HepG2 (cell line): ENCODE measurements at regions not wholly inside any gene's neighbourhood (a gene's known extent, or its start where the extent isn't known, plus 50 kb on each side); places are given as distances from the start of the nearest gene placed in this dataset.

ENCODE experiments used
- ATAC-seq: fragments of 200-7000 bp; cut with Tn5 transposase; 3 replicates; pipeline ENCODE4 v1.9.1; 2020; ENCODE audit warnings: mild to moderate bottlenecking, moderate library complexity
- BruUV-seq: library from RNA; stranded (reverse); fragments of 400-500 nt; replicated peaks from 2 replicates; lab custom pipeline; 2021; lab: Mats Ljungman, UMichigan
- CTCF ChIA-PET: fragments of 300-600 bp; formaldehyde crosslinking; extraction: SDS; loops from one replicate; lab custom pipeline; 2021; ENCODE audit warnings: low total read pairs, inconsistent platforms, low intra/inter-chr PET ratio; lab: Yijun Ruan, JAX
- POLR2A ChIA-PET: fragments of 350-600 bp; sonication (Branson Sonifier 250); formaldehyde crosslinking; loops from one replicate; lab custom pipeline; 2020; ENCODE audit warnings: antibody characterized with exemption, inconsistent platforms; lab: Yijun Ruan, JAX
- DNase-seq: peaks from one replicate; pipeline ENCODE4 v3.0.0-alpha.2; 2015; ENCODE audit warnings: low spot score
- FAIRE-seq: peaks from 3 replicates; lab custom pipeline; 2011; peaks lifted over from hg19 to GRCh38; lab: Jason Lieb, UNC
- H2AFZ ChIP-seq: one replicate; pipeline ENCODE4 v1.6.1; 2011; ENCODE audit warnings: low read length, inconsistent platforms
- H3K27ac ChIP-seq: fragments of 300-600 bp; 3 replicates; pipeline ENCODE4 v1.8.0; 2011; ENCODE audit warnings: mixed run types, mild to moderate bottlenecking, mixed read lengths, low read length, inconsistent platforms; ENCODE audit not compliant: insufficient read depth; ENCODE audit errors: extremely low read length
- H3K27me3 ChIP-seq, 2 experiments: fragments of 200-600 bp in 1 of 2; 2 replicates in 1 of 2; 3 replicates in 1 of 2; pipeline versions ENCODE4 v1.6.0 to v1.8.0; 2011; ENCODE audit warnings: low read length in 2 of 2, mild to moderate bottlenecking in 2 of 2, moderate library complexity in 2 of 2, inconsistent platforms in 1 of 2; ENCODE audit not compliant: insufficient read depth in 2 of 2, control insufficient read depth in 1 of 2
- H3K36me3 ChIP-seq, 2 experiments: fragments of 200-600 bp in 1 of 2; replicated peaks in 1 of 2; 2 replicates in 1 of 2; 3 replicates in 1 of 2; pipeline versions ENCODE4 v1.5.1 to v1.8.0; 2011; ENCODE audit warnings: low read length in 2 of 2, inconsistent platforms in 1 of 2; ENCODE audit not compliant: insufficient read depth in 2 of 2, control insufficient read depth in 1 of 2
- H3K4me1 ChIP-seq: 2 replicates; pipeline ENCODE4 v1.5.1; 2012; ENCODE audit warnings: low read length, inconsistent platforms; ENCODE audit not compliant: insufficient read depth
- H3K4me2 ChIP-seq: 2 replicates; pipeline ENCODE4 v1.6.0; 2011; ENCODE audit warnings: low read depth, low read length, inconsistent platforms
- H3K4me3 ChIP-seq, 3 experiments: fragments of 200-600 bp in 1 of 3; sonication (generic), shearing (Covaris generic) in 1 of 3; replicated peaks in 1 of 3; 2 replicates each; pipeline ENCODE4 v1.5.1; 2011 to 2016; ENCODE audit warnings: low read length in 3 of 3, inconsistent platforms in 2 of 3, low read depth in 2 of 3, mild to moderate bottlenecking in 2 of 3, control low read depth in 1 of 3, mixed read lengths in 1 of 3; ENCODE audit not compliant: insufficient read depth in 1 of 3
- H3K79me2 ChIP-seq: one replicate; pipeline ENCODE4 v1.6.1; 2011; ENCODE audit warnings: low read length, inconsistent platforms; ENCODE audit not compliant: insufficient read depth
- H3K9ac ChIP-seq: 2 replicates; pipeline ENCODE4 v1.6.0; 2011; ENCODE audit warnings: mild to moderate bottlenecking, low read depth, low read length, inconsistent platforms; ENCODE audit not compliant: insufficient read depth
- H3K9me3 ChIP-seq: 2 replicates; pipeline ENCODE4 v1.5.1; 2012; ENCODE audit warnings: mild to moderate bottlenecking, low read length
- H4K20me1 ChIP-seq: 2 replicates; pipeline ENCODE4 v1.6.0; 2011; ENCODE audit warnings: inconsistent platforms, mild to moderate bottlenecking, low read length, moderate library complexity; ENCODE audit not compliant: insufficient read depth
- BATF2 ChIP-seq: sonication (generic); formaldehyde crosslinking; IDR thresholded peaks from 2 replicates; pipeline ENCODE4 v1.8.0; 2022; ENCODE audit warnings: mild to moderate bottlenecking, missing genetic modification reagents, moderate library complexity
- FOXA3 ChIP-seq: IDR thresholded peaks from 2 replicates; pipeline ENCODE4 v1.6.1; 2016; ENCODE audit warnings: missing genetic modification reagents, missing compliant biosample characterization
- KMT2A ChIP-seq: sonication (generic); formaldehyde crosslinking; IDR thresholded peaks from 2 replicates; pipeline ENCODE4 v1.4.0; 2020; ENCODE audit warnings: missing genetic modification reagents
- ZBTB38 ChIP-seq: sonication (generic); formaldehyde crosslinking; IDR thresholded peaks from 2 replicates; pipeline ENCODE4 v1.5.1; 2020; ENCODE audit warnings: mild to moderate bottlenecking, missing genetic modification reagents
- ZNF644 ChIP-seq: IDR thresholded peaks from 2 replicates; pipeline ENCODE4 v1.6.1; 2016; ENCODE audit warnings: low read depth
- ZNF709 ChIP-seq: sonication (generic); formaldehyde crosslinking; IDR thresholded peaks from 2 replicates; pipeline ENCODE4 v1.5.0; 2020; ENCODE audit warnings: mild to moderate bottlenecking, missing genetic modification reagents
- WGBS: methylation state at CpG from one replicate; pipeline ENCODE4 v1.1.6; 2017; ENCODE audit warnings: low lambda C conversion rate; 5-methylcytosine and 5-hydroxymethylcytosine counted together
- in situ Hi-C: cut with HindIII; loops from 2 replicates; pipeline ENCODE4 v1.10.0; 2017; ENCODE audit warnings: low pct_unique_long_range_greater_than_20kb; ENCODE audit not compliant: extremely low pct_ligation_motif_present
- intact Hi-C: fragments of 100-400 bp; cut with micrococcal nuclease; formaldehyde crosslinking; loops from one replicate; pipeline ENCODE4 v1.10.0; 2022; ENCODE audit not compliant: unreplicated experiment
- TF ChIP-seq, protein P1 (sequence below): sonication (generic); formaldehyde crosslinking; conservative IDR thresholded peaks from 2 replicates; pipeline ENCODE4 v1.8.1; 2023; ENCODE audit warnings: missing genetic modification reagents
- TF ChIP-seq, protein P2 (sequence below): sonication (generic); formaldehyde crosslinking; IDR thresholded peaks from 2 replicates; pipeline ENCODE4 v1.4.0; 2020; ENCODE audit warnings: missing genetic modification reagents, borderline replicate concordance
- TF ChIP-seq, protein P3 (sequence below): sonication (generic); formaldehyde crosslinking; IDR thresholded peaks from 2 replicates; pipeline ENCODE4 v1.5.0; 2020; ENCODE audit warnings: missing genetic modification reagents, mild to moderate bottlenecking, borderline replicate concordance

- no peak for FAIRE-seq
- intact Hi-C loops (loop anchor here (5.0 kb wide), 1 partner anchor 238 kb away; no protein-coding TSS in a partner anchor), in situ Hi-C loops (no loop called here)
- Histone ChIP-seq H3K4me3 (no peak overlapping the region), H2AFZ (no peak overlapping the region), H3K27ac (no peak overlapping the region), H3K9me3 (no peaks in the 10 kb centered on the region), H4K20me1 (no peaks in the 10 kb centered on the region), H3K27me3 (peaks cover 0 to 4% of the 10 kb centered on the region in 2 experiments; a peak in 1 of 5 replicates), H3K9ac (no peak overlapping the region), H3K4me2 (no peak overlapping the region), H3K4me1 (peaks cover 27% of the 10 kb centered on the region), H3K79me2 (no peaks in the 10 kb centered on the region), H3K36me3 (no peaks in the 10 kb centered on the region)
- POLR2A ChIA-PET: no interaction called here
- TF ChIP-seq ZNF709 (CRISPR knock-in tag) (no peak), KMT2A (CRISPR knock-in tag) (no peak), BATF2 (CRISPR knock-in tag) (no peak), ZBTB38 (no peak), FOXA3 (CRISPR knock-in tag) (0 out of 2 replicates have a peak, but pooled peaks have one; percentile 15), ZNF644 (no peak)
- TF ChIP-seq, protein P1, sequence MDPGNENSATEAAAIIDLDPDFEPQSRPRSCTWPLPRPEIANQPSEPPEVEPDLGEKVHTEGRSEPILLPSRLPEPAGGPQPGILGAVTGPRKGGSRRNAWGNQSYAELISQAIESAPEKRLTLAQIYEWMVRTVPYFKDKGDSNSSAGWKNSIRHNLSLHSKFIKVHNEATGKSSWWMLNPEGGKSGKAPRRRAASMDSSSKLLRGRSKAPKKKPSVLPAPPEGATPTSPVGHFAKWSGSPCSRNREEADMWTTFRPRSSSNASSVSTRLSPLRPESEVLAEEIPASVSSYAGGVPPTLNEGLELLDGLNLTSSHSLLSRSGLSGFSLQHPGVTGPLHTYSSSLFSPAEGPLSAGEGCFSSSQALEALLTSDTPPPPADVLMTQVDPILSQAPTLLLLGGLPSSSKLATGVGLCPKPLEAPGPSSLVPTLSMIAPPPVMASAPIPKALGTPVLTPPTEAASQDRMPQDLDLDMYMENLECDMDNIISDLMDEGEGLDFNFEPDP (CRISPR knock-in tag): 0 out of 2 replicates have a peak, but pooled peaks have one; percentile 59
- TF ChIP-seq, protein P2, sequence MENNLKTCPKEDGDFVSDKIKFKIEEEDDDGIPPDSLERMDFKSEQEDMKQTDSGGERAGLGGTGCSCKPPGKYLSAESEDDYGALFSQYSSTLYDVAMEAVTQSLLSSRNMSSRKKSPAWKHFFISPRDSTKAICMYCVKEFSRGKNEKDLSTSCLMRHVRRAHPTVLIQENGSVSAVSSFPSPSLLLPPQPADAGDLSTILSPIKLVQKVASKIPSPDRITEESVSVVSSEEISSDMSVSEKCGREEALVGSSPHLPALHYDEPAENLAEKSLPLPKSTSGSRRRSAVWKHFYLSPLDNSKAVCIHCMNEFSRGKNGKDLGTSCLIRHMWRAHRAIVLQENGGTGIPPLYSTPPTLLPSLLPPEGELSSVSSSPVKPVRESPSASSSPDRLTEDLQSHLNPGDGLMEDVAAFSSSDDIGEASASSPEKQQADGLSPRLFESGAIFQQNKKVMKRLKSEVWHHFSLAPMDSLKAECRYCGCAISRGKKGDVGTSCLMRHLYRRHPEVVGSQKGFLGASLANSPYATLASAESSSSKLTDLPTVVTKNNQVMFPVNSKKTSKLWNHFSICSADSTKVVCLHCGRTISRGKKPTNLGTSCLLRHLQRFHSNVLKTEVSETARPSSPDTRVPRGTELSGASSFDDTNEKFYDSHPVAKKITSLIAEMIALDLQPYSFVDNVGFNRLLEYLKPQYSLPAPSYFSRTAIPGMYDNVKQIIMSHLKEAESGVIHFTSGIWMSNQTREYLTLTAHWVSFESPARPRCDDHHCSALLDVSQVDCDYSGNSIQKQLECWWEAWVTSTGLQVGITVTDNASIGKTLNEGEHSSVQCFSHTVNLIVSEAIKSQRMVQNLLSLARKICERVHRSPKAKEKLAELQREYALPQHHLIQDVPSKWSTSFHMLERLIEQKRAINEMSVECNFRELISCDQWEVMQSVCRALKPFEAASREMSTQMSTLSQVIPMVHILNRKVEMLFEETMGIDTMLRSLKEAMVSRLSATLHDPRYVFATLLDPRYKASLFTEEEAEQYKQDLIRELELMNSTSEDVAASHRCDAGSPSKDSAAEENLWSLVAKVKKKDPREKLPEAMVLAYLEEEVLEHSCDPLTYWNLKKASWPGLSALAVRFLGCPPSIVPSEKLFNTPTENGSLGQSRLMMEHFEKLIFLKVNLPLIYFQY: no peak
- TF ChIP-seq, protein P3, sequence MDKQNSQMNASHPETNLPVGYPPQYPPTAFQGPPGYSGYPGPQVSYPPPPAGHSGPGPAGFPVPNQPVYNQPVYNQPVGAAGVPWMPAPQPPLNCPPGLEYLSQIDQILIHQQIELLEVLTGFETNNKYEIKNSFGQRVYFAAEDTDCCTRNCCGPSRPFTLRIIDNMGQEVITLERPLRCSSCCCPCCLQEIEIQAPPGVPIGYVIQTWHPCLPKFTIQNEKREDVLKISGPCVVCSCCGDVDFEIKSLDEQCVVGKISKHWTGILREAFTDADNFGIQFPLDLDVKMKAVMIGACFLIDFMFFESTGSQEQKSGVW (CRISPR knock-in tag): no peak
- CTCF ChIA-PET: no interaction called here
- BruUV-seq: no TSS peak
- WGBS: 20% methylated on average over 4 of the region's 4 CpGs
- DNase-seq: no peak
- ATAC-seq: no peak
Observed at GRCh38 chr14:32014498-32014897, 62.6 kb upstream of the ARHGAP5 start.
